ENCODE measurements at regions not wholly inside any gene's neighbourhood (a gene's known extent, or its start where the extent isn't known, plus 50 kb on each side); places are given as distances from the start of the nearest gene placed in this dataset.

DNA sequence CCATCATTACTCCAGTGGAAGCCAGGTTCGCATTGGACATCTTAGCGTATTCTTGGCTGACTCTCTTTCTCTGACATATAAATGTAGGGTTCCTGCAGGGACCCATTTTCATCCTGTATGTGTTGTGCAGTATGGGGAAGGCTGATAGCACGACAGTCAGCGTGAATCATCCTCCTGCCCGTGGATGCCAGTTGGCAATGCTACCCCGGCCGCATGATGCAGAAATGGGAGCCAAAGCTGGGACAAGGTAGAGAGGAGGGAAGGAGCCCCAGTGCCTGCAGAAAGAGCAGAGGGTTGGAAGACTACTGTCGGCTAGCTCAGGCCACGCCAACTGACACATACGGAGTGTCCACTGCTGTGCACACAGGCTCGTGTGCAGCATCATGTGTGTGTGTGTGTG lies 251.6 kb downstream of the SKAP2 start:
- H3K9ac ChIP-seq (ENCODE audit: low read length) = no peak overlapping the region
- no peaks in the 10 kb centered on the region for H3K27me3 ChIP-seq (ENCODE audit: insufficient read depth, low read depth, low read length)
- no peak overlapping the region for H3K4me3 ChIP-seq (ENCODE audit: low read length)
- TF ChIP-seq SMC3 (conservative IDR thresholded peaks at IDR 0.05; ENCODE audit: poor library complexity) (no peak), EZH2 (IDR thresholded peaks at IDR 0.05; ENCODE audit: borderline replicate concordance, insufficient read depth, low read length, poor library complexity, severe bottlenecking) (no peak), EP300 (conservative IDR thresholded peaks at IDR 0.05; ENCODE audit: poor library complexity, severe bottlenecking) (no peak), TAF1 (IDR thresholded peaks at IDR 0.05; ENCODE audit: low read depth) (no peak), MXI1 (conservative IDR thresholded peaks at IDR 0.05; ENCODE audit: poor library complexity, severe bottlenecking) (no peak), POLR2AphosphoS5 (IDR thresholded peaks at IDR 0.05) (no peak), RAD21 (conservative IDR thresholded peaks at IDR 0.05) (no peak)
- TF ChIP-seq, protein P1, sequence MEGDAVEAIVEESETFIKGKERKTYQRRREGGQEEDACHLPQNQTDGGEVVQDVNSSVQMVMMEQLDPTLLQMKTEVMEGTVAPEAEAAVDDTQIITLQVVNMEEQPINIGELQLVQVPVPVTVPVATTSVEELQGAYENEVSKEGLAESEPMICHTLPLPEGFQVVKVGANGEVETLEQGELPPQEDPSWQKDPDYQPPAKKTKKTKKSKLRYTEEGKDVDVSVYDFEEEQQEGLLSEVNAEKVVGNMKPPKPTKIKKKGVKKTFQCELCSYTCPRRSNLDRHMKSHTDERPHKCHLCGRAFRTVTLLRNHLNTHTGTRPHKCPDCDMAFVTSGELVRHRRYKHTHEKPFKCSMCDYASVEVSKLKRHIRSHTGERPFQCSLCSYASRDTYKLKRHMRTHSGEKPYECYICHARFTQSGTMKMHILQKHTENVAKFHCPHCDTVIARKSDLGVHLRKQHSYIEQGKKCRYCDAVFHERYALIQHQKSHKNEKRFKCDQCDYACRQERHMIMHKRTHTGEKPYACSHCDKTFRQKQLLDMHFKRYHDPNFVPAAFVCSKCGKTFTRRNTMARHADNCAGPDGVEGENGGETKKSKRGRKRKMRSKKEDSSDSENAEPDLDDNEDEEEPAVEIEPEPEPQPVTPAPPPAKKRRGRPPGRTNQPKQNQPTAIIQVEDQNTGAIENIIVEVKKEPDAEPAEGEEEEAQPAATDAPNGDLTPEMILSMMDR (IDR thresholded peaks at IDR 0.05; ENCODE audit: poor library complexity, severe bottlenecking) = no peak
- TF ChIP-seq, protein P2, sequence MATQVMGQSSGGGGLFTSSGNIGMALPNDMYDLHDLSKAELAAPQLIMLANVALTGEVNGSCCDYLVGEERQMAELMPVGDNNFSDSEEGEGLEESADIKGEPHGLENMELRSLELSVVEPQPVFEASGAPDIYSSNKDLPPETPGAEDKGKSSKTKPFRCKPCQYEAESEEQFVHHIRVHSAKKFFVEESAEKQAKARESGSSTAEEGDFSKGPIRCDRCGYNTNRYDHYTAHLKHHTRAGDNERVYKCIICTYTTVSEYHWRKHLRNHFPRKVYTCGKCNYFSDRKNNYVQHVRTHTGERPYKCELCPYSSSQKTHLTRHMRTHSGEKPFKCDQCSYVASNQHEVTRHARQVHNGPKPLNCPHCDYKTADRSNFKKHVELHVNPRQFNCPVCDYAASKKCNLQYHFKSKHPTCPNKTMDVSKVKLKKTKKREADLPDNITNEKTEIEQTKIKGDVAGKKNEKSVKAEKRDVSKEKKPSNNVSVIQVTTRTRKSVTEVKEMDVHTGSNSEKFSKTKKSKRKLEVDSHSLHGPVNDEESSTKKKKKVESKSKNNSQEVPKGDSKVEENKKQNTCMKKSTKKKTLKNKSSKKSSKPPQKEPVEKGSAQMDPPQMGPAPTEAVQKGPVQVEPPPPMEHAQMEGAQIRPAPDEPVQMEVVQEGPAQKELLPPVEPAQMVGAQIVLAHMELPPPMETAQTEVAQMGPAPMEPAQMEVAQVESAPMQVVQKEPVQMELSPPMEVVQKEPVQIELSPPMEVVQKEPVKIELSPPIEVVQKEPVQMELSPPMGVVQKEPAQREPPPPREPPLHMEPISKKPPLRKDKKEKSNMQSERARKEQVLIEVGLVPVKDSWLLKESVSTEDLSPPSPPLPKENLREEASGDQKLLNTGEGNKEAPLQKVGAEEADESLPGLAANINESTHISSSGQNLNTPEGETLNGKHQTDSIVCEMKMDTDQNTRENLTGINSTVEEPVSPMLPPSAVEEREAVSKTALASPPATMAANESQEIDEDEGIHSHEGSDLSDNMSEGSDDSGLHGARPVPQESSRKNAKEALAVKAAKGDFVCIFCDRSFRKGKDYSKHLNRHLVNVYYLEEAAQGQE (IDR thresholded peaks at IDR 0.05; ENCODE audit: borderline replicate concordance) = no peak
- no peaks in the 10 kb centered on the region for H4K20me1 ChIP-seq (ENCODE audit: insufficient read depth)
- no peak overlapping the region for H3K27ac ChIP-seq (ENCODE audit: low read length)
- no peaks in the 10 kb centered on the region for H3K79me2 ChIP-seq (replicated peaks; ENCODE audit: insufficient read depth, low read length)
- H3K36me3 ChIP-seq (ENCODE audit: insufficient read depth, low read length) = no peaks in the 10 kb centered on the region
- no peaks in the 10 kb centered on the region for H3F3A ChIP-seq (ENCODE audit: insufficient read depth, low read length, poor library complexity, severe bottlenecking)
- H3K4me2 ChIP-seq (ENCODE audit: low read length) = no peak overlapping the region
- H2AFZ ChIP-seq (ENCODE audit: low read depth, low read length) = no peak overlapping the region
- no peaks in the 10 kb centered on the region for H3K9me3 ChIP-seq (ENCODE audit: low read length)
- H3K9me2 ChIP-seq (ENCODE audit: insufficient read depth, low read length) = no peaks in the 10 kb centered on the region

DNA sequence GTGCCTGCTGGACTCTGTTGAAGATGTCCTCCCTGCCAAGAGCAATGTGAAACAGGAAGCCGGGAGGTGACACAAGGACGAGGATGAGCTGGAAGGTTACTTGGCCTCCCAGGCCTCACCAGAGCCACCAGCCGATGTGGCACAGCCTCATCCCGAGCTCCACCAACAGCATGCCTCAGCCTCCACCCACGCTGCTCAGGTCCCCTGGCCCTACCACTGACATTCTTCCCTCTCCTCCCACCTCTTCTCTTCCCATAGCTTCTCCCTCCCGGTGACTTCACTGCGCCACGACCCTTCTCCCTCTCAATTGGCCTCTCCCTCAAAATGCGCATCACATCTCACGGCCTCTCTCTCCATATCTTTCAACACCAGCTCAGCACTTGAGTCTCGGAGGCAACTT lies 249.9 kb downstream of the SKAP2 start:
- Histone ChIP-seq H3F3A (ENCODE audit: insufficient read depth, low read length, poor library complexity, severe bottlenecking) (no peaks in the 10 kb centered on the region), H3K27me3 (ENCODE audit: insufficient read depth, low read depth, low read length) (no peaks in the 10 kb centered on the region), H3K9me2 (ENCODE audit: insufficient read depth, low read length) (no peaks in the 10 kb centered on the region), H3K27ac (ENCODE audit: low read length) (no peak overlapping the region), H3K79me2 (replicated peaks; ENCODE audit: insufficient read depth, low read length) (no peaks in the 10 kb centered on the region), H4K20me1 (ENCODE audit: insufficient read depth) (no peaks in the 10 kb centered on the region), H3K4me3 (ENCODE audit: low read length) (no peak overlapping the region), H3K36me3 (ENCODE audit: insufficient read depth, low read length) (no peaks in the 10 kb centered on the region), H2AFZ (ENCODE audit: low read depth, low read length) (no peak overlapping the region), H3K9ac (ENCODE audit: low read length) (no peak overlapping the region), H3K4me2 (ENCODE audit: low read length) (no peak overlapping the region), H3K9me3 (ENCODE audit: low read length) (no peaks in the 10 kb centered on the region)
- TF ChIP-seq POLR2AphosphoS5 (IDR thresholded peaks at IDR 0.05) (no peak), RAD21 (conservative IDR thresholded peaks at IDR 0.05) (no peak), EZH2 (IDR thresholded peaks at IDR 0.05; ENCODE audit: borderline replicate concordance, insufficient read depth, low read length, poor library complexity, severe bottlenecking) (no peak), EP300 (conservative IDR thresholded peaks at IDR 0.05; ENCODE audit: poor library complexity, severe bottlenecking) (no peak), SMC3 (conservative IDR thresholded peaks at IDR 0.05; ENCODE audit: poor library complexity) (no peak), MXI1 (conservative IDR thresholded peaks at IDR 0.05; ENCODE audit: poor library complexity, severe bottlenecking) (no peak), TAF1 (IDR thresholded peaks at IDR 0.05; ENCODE audit: low read depth) (no peak)
- TF ChIP-seq, protein P2 (IDR thresholded peaks at IDR 0.05; ENCODE audit: borderline replicate concordance) = no peak
- TF ChIP-seq, protein P1 (IDR thresholded peaks at IDR 0.05; ENCODE audit: poor library complexity, severe bottlenecking) = no peak

All from neural cell (in vitro differentiated cells).